ENCODE measurements at regions not wholly inside any gene's neighbourhood (a gene's known extent, or its start where the extent isn't known, plus 50 kb on each side); places are given as distances from the start of the nearest gene placed in this dataset.

DNA sequence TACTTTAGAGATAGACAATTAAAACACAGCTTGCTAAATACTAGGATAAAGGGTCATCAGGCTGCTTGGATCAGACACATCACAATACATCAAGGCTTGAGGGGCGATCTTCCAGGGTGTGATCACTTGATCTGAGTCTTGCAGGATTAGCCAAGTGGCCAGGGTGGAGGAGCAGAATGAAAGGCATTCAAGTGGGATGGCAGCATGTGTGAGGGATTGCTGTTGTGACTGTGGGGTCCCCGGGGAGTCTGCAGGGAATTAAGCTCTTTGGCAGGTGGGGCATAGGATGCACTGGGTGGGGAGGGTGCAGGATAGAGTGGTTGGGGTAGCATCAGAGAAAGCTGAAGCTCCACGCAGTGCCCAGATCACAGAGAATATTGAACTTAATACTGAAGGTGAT is 58.0 kb upstream of the TMEM163 start:
- TF ChIP-seq, protein P1, sequence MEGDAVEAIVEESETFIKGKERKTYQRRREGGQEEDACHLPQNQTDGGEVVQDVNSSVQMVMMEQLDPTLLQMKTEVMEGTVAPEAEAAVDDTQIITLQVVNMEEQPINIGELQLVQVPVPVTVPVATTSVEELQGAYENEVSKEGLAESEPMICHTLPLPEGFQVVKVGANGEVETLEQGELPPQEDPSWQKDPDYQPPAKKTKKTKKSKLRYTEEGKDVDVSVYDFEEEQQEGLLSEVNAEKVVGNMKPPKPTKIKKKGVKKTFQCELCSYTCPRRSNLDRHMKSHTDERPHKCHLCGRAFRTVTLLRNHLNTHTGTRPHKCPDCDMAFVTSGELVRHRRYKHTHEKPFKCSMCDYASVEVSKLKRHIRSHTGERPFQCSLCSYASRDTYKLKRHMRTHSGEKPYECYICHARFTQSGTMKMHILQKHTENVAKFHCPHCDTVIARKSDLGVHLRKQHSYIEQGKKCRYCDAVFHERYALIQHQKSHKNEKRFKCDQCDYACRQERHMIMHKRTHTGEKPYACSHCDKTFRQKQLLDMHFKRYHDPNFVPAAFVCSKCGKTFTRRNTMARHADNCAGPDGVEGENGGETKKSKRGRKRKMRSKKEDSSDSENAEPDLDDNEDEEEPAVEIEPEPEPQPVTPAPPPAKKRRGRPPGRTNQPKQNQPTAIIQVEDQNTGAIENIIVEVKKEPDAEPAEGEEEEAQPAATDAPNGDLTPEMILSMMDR (tag by site-specific recombination; IDR thresholded peaks at IDR 0.05) = no peak
- TF ChIP-seq BCL11A (tag by site-specific recombination; IDR thresholded peaks at IDR 0.05; ENCODE audit: low read depth) = no peak
- TF ChIP-seq MYNN (tag by site-specific recombination; IDR thresholded peaks at IDR 0.05; ENCODE audit: borderline replicate concordance) = no peak
- no peak for TF ChIP-seq ZNF660 (tag by site-specific recombination; IDR thresholded peaks at IDR 0.05)
- no peak for TF ChIP-seq ZNF792 (tag by site-specific recombination; IDR thresholded peaks at IDR 0.05)
- TF ChIP-seq HOXA7 (CRISPR knock-in tag; IDR thresholded peaks at IDR 0.05; ENCODE audit: borderline replicate concordance) = no peak
- TF ChIP-seq ZSCAN23 (tag by site-specific recombination; IDR thresholded peaks at IDR 0.05) = no peak

Data from HEK293 (cell line).